ENCODE measurements at regions not wholly inside any gene's neighbourhood (a gene's known extent, or its start where the extent isn't known, plus 50 kb on each side); places are given as distances from the start of the nearest gene placed in this dataset.

GRCh38 chr9:27924502-27924901 is 351.2 kb upstream of the C9orf72 start:
- TF ChIP-seq POLR2A (IDR thresholded peaks at IDR 0.05; ENCODE audit: low read length) (no peak), GATA1 (IDR thresholded peaks at IDR 0.05; ENCODE audit: low read depth, low read length) (no peak)

Data from erythroblast (primary cell).